OCI-LY3 (cell line): ENCODE measurements at regions not wholly inside any gene's neighbourhood (a gene's known extent, or its start where the extent isn't known, plus 50 kb on each side); places are given as distances from the start of the nearest gene placed in this dataset.

Experiments
- EZH2phosphoT487 ChIP-seq: fragments of 200-600 bp; shearing (Covaris generic); IDR thresholded peaks from 2 replicates; pipeline ENCODE4 v1.6.1; 2018; ENCODE audit warnings: antibody characterized with exemption, mixed run types, low read depth
- TF ChIP-seq, protein P1 (sequence below): fragments of 200-600, 300-600 bp; sonication (generic); IDR thresholded peaks from 2 replicates; pipeline ENCODE4 v1.5.1; 2014; ENCODE audit warnings: antibody characterized with exemption, low read length, low read depth

DNA sequence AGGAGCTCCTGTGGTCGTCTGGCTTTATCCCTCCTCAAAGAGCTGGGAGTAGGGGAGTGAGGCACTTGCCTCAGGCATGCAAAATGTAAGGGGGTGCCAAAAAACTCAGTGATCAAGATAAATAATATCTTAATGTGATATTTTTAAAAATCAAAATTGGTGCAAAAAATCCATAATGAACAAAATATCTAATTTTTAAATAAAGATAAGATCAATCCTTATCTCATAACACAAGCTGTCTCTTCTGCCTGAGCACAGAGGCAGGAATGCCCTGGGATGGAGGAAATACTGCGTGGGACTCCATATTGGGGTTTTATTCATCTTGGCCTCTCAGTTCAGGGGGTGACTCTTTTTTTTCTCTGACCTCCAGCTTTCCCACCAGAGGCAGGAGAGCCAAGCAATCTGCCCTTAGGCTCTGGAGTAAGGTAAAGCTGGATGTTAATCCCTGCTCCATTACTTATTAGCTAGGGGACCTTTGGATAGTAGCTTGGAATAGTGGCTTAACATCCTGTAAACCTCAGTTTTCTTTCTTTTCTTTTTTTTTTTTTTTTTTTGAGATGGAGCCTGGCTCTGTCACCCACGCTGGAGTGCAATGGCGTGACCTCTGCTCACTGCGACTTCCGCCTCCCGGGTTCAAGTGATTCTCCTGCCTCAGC lies 77.3 kb upstream of the NFASC start:
- TF ChIP-seq, protein P1, sequence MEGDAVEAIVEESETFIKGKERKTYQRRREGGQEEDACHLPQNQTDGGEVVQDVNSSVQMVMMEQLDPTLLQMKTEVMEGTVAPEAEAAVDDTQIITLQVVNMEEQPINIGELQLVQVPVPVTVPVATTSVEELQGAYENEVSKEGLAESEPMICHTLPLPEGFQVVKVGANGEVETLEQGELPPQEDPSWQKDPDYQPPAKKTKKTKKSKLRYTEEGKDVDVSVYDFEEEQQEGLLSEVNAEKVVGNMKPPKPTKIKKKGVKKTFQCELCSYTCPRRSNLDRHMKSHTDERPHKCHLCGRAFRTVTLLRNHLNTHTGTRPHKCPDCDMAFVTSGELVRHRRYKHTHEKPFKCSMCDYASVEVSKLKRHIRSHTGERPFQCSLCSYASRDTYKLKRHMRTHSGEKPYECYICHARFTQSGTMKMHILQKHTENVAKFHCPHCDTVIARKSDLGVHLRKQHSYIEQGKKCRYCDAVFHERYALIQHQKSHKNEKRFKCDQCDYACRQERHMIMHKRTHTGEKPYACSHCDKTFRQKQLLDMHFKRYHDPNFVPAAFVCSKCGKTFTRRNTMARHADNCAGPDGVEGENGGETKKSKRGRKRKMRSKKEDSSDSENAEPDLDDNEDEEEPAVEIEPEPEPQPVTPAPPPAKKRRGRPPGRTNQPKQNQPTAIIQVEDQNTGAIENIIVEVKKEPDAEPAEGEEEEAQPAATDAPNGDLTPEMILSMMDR, result no peak
- TF ChIP-seq EZH2phosphoT487, result no peak
